ENCODE measurements at regions not wholly inside any gene's neighbourhood (a gene's known extent, or its start where the extent isn't known, plus 50 kb on each side); places are given as distances from the start of the nearest gene placed in this dataset.

DNA sequence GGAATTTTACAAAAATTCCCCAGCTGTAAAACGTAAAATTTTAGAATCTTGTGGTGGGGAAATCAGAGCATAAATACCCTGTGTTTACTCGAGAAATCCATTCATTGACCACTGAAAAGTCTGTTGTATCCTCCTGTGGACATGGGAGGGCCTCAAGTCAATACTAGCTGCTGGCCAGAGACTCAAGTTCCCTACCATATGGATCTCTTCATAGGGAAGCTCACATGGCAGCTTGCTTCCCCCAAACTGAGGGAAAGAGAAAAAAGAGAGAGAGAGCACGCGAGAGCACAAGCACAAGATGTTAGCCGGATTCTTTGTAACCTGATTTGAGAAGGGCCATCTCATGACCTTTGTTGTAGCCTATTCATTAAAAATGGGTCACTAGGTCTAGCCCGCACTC is 591.9 kb downstream of the LRRC70 start:
- no peaks in the 10 kb centered on the region for H3K4me1 ChIP-seq
- H3K9me3 ChIP-seq = no peaks in the 10 kb centered on the region
- TF ChIP-seq POLR2AphosphoS5 (IDR thresholded peaks at IDR 0.05) = no peak
- no peak for TF ChIP-seq EP300 (IDR thresholded peaks at IDR 0.05; ENCODE audit: low read depth)
- TF ChIP-seq POLR2A (IDR thresholded peaks at IDR 0.05) = no peak
- TF ChIP-seq, protein P1, sequence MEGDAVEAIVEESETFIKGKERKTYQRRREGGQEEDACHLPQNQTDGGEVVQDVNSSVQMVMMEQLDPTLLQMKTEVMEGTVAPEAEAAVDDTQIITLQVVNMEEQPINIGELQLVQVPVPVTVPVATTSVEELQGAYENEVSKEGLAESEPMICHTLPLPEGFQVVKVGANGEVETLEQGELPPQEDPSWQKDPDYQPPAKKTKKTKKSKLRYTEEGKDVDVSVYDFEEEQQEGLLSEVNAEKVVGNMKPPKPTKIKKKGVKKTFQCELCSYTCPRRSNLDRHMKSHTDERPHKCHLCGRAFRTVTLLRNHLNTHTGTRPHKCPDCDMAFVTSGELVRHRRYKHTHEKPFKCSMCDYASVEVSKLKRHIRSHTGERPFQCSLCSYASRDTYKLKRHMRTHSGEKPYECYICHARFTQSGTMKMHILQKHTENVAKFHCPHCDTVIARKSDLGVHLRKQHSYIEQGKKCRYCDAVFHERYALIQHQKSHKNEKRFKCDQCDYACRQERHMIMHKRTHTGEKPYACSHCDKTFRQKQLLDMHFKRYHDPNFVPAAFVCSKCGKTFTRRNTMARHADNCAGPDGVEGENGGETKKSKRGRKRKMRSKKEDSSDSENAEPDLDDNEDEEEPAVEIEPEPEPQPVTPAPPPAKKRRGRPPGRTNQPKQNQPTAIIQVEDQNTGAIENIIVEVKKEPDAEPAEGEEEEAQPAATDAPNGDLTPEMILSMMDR (IDR thresholded peaks at IDR 0.05) = no peak
- no peaks in the 10 kb centered on the region for H3K36me3 ChIP-seq
- no peaks in the 10 kb centered on the region for H3K27me3 ChIP-seq
- in situ Hi-C loops (cut with MboI; ENCODE audit: low pct_ligation_motif_present in 1 of 4, low pct_unique_long_range_greater_than_20kb in 1 of 4, low sequenced_read_pairs in 3 of 4) (no loop called here), intact Hi-C loops (cut with DNase I; ENCODE audit: low total_unique reads) (no loop called here)
- H3K4me3 ChIP-seq = no peak overlapping the region
- no peak for DNase-seq
- 60 to 61% methylated on average over 6 of the region's 6 CpGs for WGBS, 2 donors (ENCODE audit: low coverage in 1 of 2)
- H3K27ac ChIP-seq = no peak overlapping the region

DNA sequence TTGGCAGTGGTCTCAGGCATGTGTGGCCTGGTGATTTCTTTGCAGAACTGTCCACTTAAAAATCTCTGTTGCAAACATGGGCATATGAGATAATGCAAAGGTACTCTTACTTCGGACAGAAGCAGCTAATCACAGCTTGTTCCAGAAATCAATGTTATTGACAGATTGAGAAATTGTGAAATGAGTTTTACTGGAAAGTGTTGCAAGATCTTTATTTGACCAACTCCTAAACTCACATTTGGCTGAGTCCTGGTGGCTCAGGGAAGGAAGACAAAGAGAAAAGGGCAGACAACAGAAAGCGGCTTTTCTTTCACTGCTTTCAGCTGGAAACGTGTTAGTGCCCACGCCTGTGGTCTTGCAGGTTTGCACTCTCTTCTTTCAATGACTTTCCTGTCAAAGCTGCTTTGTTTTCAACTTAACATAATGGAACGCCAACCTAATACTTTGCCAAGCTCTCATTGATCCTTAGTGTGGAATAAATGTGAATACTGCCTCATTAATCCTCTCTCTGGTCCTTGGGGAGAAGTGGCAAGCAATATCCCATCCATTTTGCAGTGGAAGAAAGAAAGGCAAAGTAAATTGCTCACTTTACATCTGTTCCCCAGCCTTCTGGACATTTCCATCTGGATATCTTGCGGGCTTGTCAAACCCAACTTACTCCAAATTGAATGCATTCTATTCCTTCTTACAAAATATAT is 586.4 kb downstream of the LRRC70 start:
- Histone ChIP-seq H3K27me3 (no peaks in the 10 kb centered on the region), H3K4me3 (no peak overlapping the region), H3K4me1 (no peaks in the 10 kb centered on the region), H3K9me3 (no peaks in the 10 kb centered on the region), H3K36me3 (no peaks in the 10 kb centered on the region), H3K27ac (no peak overlapping the region)
- intact Hi-C loops (cut with DNase I; ENCODE audit: low total_unique reads) = no loop called here
- in situ Hi-C loops (cut with MboI; ENCODE audit: low pct_ligation_motif_present in 1 of 4, low pct_unique_long_range_greater_than_20kb in 1 of 4, low sequenced_read_pairs in 3 of 4) = no loop called here
- no peak for DNase-seq
- WGBS, 2 donors (ENCODE audit: low coverage in 1 of 2) = 78 to 91% methylated on average over 3 to 6 of the region's 6 CpGs
- TF ChIP-seq POLR2A (IDR thresholded peaks at IDR 0.05) (no peak), EP300 (IDR thresholded peaks at IDR 0.05; ENCODE audit: low read depth) (no peak)

DNA sequence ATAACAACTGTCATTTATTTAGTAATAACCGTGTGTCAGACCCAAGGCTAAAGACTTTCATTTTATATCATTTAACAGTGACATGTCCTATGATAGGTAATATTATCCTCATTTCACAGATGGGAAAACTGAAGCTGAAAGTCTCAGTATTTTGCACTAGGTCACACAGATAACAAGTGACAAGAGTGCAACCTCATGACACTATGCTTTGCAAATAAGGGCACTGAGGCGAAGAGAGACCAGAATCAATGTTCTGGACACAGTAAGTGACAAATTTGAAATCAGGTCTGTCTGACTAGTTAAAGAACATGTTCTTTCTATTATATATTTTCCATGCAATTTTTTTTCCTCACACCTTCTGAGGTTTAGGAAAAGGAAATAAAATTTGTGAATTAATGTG is 585.7 kb downstream of the LRRC70 start:
- H3K27me3 ChIP-seq = no peaks in the 10 kb centered on the region
- 63 to 90% methylated on average over 2 of the region's 2 CpGs for WGBS, 2 donors (ENCODE audit: low coverage in 1 of 2)
- no peak for DNase-seq
- intact Hi-C loops (cut with DNase I; ENCODE audit: low total_unique reads) (no loop called here), in situ Hi-C loops (cut with MboI; ENCODE audit: low pct_ligation_motif_present in 1 of 4, low pct_unique_long_range_greater_than_20kb in 1 of 4, low sequenced_read_pairs in 3 of 4) (no loop called here)
- no peak overlapping the region for H3K4me3 ChIP-seq
- no peaks in the 10 kb centered on the region for H3K4me1 ChIP-seq
- no peaks in the 10 kb centered on the region for H3K9me3 ChIP-seq
- H3K27ac ChIP-seq = no peak overlapping the region
- no peaks in the 10 kb centered on the region for H3K36me3 ChIP-seq
- TF ChIP-seq EP300 (IDR thresholded peaks at IDR 0.05; ENCODE audit: low read depth) (no peak), POLR2A (IDR thresholded peaks at IDR 0.05) (no peak), POLR2AphosphoS5 (IDR thresholded peaks at IDR 0.05) (no peak)
- TF ChIP-seq, protein P1 (IDR thresholded peaks at IDR 0.05) = no peak

DNA sequence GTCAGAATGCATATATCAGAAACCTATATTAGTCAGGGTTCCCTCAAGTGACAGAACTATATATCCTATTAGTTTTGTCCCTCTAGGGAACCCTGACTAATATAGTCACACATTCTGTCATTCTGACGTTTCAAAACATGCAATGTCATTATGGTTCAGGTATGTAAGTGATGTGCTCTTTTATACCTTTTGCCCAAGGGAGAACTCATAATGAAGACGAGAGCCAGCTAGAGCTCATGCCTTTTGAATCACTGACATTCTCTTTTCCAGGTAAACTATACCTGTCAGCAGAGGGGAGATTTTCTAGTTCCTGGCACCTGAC is 576.7 kb downstream of the LRRC70 start:
- Histone ChIP-seq H3K4me3 (no peak overlapping the region), H3K36me3 (no peaks in the 10 kb centered on the region), H3K4me1 (no peaks in the 10 kb centered on the region), H3K27me3 (no peaks in the 10 kb centered on the region), H3K9me3 (no peaks in the 10 kb centered on the region), H3K27ac (no peak overlapping the region)
- TF ChIP-seq POLR2A (IDR thresholded peaks at IDR 0.05) = no peak
- TF ChIP-seq EP300 (IDR thresholded peaks at IDR 0.05; ENCODE audit: low read depth) = no peak
- TF ChIP-seq, protein P1 (IDR thresholded peaks at IDR 0.05) = no peak
- no peak for TF ChIP-seq POLR2AphosphoS5 (IDR thresholded peaks at IDR 0.05)
- WGBS, 2 donors (ENCODE audit: low coverage in 1 of 2) = 40 to 53% methylated on average over 2 of the region's 2 CpGs
- in situ Hi-C loops (cut with MboI; ENCODE audit: low pct_ligation_motif_present in 1 of 4, low pct_unique_long_range_greater_than_20kb in 1 of 4, low sequenced_read_pairs in 3 of 4) = no loop called here
- no peak for DNase-seq
- intact Hi-C loops (cut with DNase I; ENCODE audit: low total_unique reads) = no loop called here

Measured in transverse colon (tissue), 4 donors.